GM18498 (cell line): ENCODE measurements at regions not wholly inside any gene's neighbourhood (a gene's known extent, or its start where the extent isn't known, plus 50 kb on each side); places are given as distances from the start of the nearest gene placed in this dataset.
A peak's percentile ranks its signal among the peaks of the same experiment; 100 is the strongest.

Source experiments
- ATAC-seq: cut with Tn5 transposase; IDR thresholded peaks from one replicate; pipeline ENCODE4 v1.9.1; 2021; ENCODE audit warnings: mild to moderate bottlenecking, moderate library complexity; ENCODE audit not compliant: unreplicated experiment

GRCh38 chr4:56209767-56210166 is 177.5 kb downstream of the AASDH start:
- ATAC-seq: no peak

- no peak for ATAC-seq
Observed at GRCh38 chr4:56208103-56208502, 179.2 kb downstream of the AASDH start.

GRCh38 chr4:56206258-56206657 is 181.0 kb downstream of the AASDH start:
- ATAC-seq: no peak

- ATAC-seq: no peak
Observed at GRCh38 chr4:56200275-56200674, 187.0 kb downstream of the AASDH start.

GRCh38 chr4:56198265-56198664 is 189.0 kb downstream of the AASDH start:
- no peak for ATAC-seq

- ATAC-seq: no peak
Observed at GRCh38 chr4:56197387-56197786, 189.9 kb downstream of the AASDH start.

GRCh38 chr4:56195025-56195424 is 192.3 kb downstream of the AASDH start:
- no peak for ATAC-seq

GRCh38 chr4:56191534-56191933 is 195.8 kb downstream of the AASDH start:
- no peak for ATAC-seq

GRCh38 chr4:56187688-56188087 is 199.6 kb downstream of the AASDH start:
- no peak for ATAC-seq

GRCh38 chr4:56186808-56187523 is 200.3 kb downstream of the AASDH start:
- no peak for ATAC-seq

GRCh38 chr4:56185901-56186300 is 201.4 kb downstream of the AASDH start:
- ATAC-seq: no peak

GRCh38 chr4:56184214-56184613 is 203.1 kb downstream of the AASDH start:
- ATAC-seq: no peak

- peak; percentile 74 for ATAC-seq
Observed at GRCh38 chr4:56183344-56183959, 203.8 kb downstream of the AASDH start.

- no peak for ATAC-seq
Observed at GRCh38 chr4:56182356-56182755, 204.9 kb downstream of the AASDH start.

GRCh38 chr4:56181140-56181953 is 205.9 kb downstream of the AASDH start:
- no peak for ATAC-seq

- no peak for ATAC-seq
Observed at GRCh38 chr4:56169061-56169460, 218.2 kb downstream of the AASDH start.

GRCh38 chr4:56164907-56165306 is 216.2 kb downstream of the CEP135 start:
- ATAC-seq: no peak

GRCh38 chr4:56160636-56161035 is 211.9 kb downstream of the CEP135 start:
- no peak for ATAC-seq

- no peak for ATAC-seq
Observed at GRCh38 chr4:56158483-56158882, 209.7 kb downstream of the CEP135 start.

GRCh38 chr4:56156141-56156540 is 207.4 kb downstream of the CEP135 start:
- ATAC-seq: no peak

- ATAC-seq: no peak
Observed at GRCh38 chr4:56155432-56155831, 206.7 kb downstream of the CEP135 start.

GRCh38 chr4:56149591-56149990 is 200.8 kb downstream of the CEP135 start:
- no peak for ATAC-seq
